ENCODE measurements at regions not wholly inside any gene's neighbourhood (a gene's known extent, or its start where the extent isn't known, plus 50 kb on each side); places are given as distances from the start of the nearest gene placed in this dataset.

- TF ChIP-seq FOXP2 (optimal IDR thresholded peaks at IDR 0.05; ENCODE audit: borderline replicate concordance, extremely low read depth, extremely low read length, insufficient read depth) (no peak), TAF1 (IDR thresholded peaks at IDR 0.05; ENCODE audit: borderline replicate concordance, insufficient read depth, low read length) (no peak), REST (IDR thresholded peaks at IDR 0.05; ENCODE audit: insufficient read depth in 1 of 2, low read depth in 2 of 2, low read length in 2 of 2) (no peak), POLR2AphosphoS5 (IDR thresholded peaks at IDR 0.05; ENCODE audit: low read depth, low read length) (no peak), SIN3A (IDR thresholded peaks at IDR 0.05; ENCODE audit: borderline replicate concordance, insufficient read depth, low read length) (no peak)
Observed at GRCh38 chr6:95364016-95364604, 213.2 kb upstream of the MANEA start.

- TF ChIP-seq REST (IDR thresholded peaks at IDR 0.05; ENCODE audit: insufficient read depth in 1 of 2, low read depth in 2 of 2, low read length in 2 of 2) (no peak), POLR2AphosphoS5 (IDR thresholded peaks at IDR 0.05; ENCODE audit: low read depth, low read length) (no peak), FOXP2 (optimal IDR thresholded peaks at IDR 0.05; ENCODE audit: borderline replicate concordance, extremely low read depth, extremely low read length, insufficient read depth) (no peak), SIN3A (IDR thresholded peaks at IDR 0.05; ENCODE audit: borderline replicate concordance, insufficient read depth, low read length) (no peak), TAF1 (IDR thresholded peaks at IDR 0.05; ENCODE audit: borderline replicate concordance, insufficient read depth, low read length) (no peak)
Observed at GRCh38 chr6:95365454-95365853, 211.9 kb upstream of the MANEA start.

GRCh38 chr6:95366414-95366813 lies 210.9 kb upstream of the MANEA start:
- TF ChIP-seq SIN3A (IDR thresholded peaks at IDR 0.05; ENCODE audit: borderline replicate concordance, insufficient read depth, low read length): no peak

GRCh38 chr6:95383878-95384277 lies 193.5 kb upstream of the MANEA start:
- TF ChIP-seq POLR2AphosphoS5 (IDR thresholded peaks at IDR 0.05; ENCODE audit: low read depth, low read length) (no peak), FOXP2 (optimal IDR thresholded peaks at IDR 0.05; ENCODE audit: borderline replicate concordance, extremely low read depth, extremely low read length, insufficient read depth) (no peak), REST (IDR thresholded peaks at IDR 0.05; ENCODE audit: insufficient read depth in 1 of 2, low read depth in 2 of 2, low read length in 2 of 2) (no peak), TAF1 (IDR thresholded peaks at IDR 0.05; ENCODE audit: borderline replicate concordance, insufficient read depth, low read length) (no peak), SIN3A (IDR thresholded peaks at IDR 0.05; ENCODE audit: borderline replicate concordance, insufficient read depth, low read length) (no peak)

DNA sequence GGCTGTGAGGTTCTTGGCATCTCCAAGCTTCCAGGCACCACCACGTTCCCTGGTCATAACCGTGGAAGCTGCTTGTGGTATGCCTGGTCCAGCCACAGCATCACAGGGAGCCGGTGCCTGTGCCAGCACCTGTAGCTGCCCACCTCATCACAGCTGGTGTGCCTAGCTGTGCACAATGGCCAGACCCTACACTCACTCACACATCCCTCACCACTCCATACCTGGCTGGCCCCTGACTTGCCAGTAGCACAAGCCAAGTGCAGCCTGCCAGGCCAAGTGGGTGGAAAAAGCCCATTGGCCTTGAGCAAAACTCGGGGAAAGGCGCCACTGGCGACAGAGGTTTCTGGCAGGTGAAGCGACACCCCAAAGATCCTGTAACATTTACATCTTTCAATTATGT lies 192.3 kb upstream of the MANEA start:
- TF ChIP-seq TAF1 (IDR thresholded peaks at IDR 0.05; ENCODE audit: borderline replicate concordance, insufficient read depth, low read length): no peak
- no peak for TF ChIP-seq FOXP2 (optimal IDR thresholded peaks at IDR 0.05; ENCODE audit: borderline replicate concordance, extremely low read depth, extremely low read length, insufficient read depth)
- no peak for TF ChIP-seq POLR2AphosphoS5 (IDR thresholded peaks at IDR 0.05; ENCODE audit: low read depth, low read length)
- TF ChIP-seq SIN3A (IDR thresholded peaks at IDR 0.05; ENCODE audit: borderline replicate concordance, insufficient read depth, low read length): no peak

DNA sequence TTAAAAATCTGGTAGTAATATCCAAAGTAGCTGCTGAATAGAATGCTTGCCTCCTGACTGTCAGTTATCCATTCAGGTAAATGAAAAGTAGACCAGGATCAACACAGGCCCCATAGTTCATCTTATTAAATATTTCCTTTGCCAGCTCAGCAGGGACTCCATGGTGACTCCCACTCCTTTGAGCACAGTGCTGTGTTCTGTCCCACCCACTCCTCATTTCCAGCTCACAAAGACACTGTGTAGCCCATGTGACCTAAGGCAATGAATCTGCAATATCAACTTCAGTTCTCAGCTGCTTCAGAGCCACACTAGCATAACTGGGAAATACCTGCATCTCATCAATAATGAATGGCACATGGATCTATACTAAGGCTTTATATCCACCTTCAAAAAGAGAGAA lies 189.5 kb upstream of the MANEA start:
- TF ChIP-seq SIN3A (IDR thresholded peaks at IDR 0.05; ENCODE audit: borderline replicate concordance, insufficient read depth, low read length): no peak
- no peak for TF ChIP-seq TAF1 (IDR thresholded peaks at IDR 0.05; ENCODE audit: borderline replicate concordance, insufficient read depth, low read length)
- no peak for TF ChIP-seq REST (IDR thresholded peaks at IDR 0.05; ENCODE audit: insufficient read depth in 1 of 2, low read depth in 2 of 2, low read length in 2 of 2)
